Mammary epithelial cell (primary cell): ENCODE measurements at regions not wholly inside any gene's neighbourhood (a gene's known extent, or its start where the extent isn't known, plus 50 kb on each side); places are given as distances from the start of the nearest gene placed in this dataset.

Experiments used
- EZH2 ChIP-seq: IDR thresholded peaks from 2 replicates; pipeline ENCODE4 v1.6.1; 2012; ENCODE audit warnings: low read length, inconsistent platforms, borderline replicate concordance
- TF ChIP-seq, protein P1 (sequence below), 2 donors: IDR thresholded peaks in 1 of 2; conservative IDR thresholded peaks in 1 of 2; 2 replicates each; pipeline ENCODE4 v1.5.1; 2011 to 2012; ENCODE audit warnings: inconsistent platforms in 2 of 2, low read length in 2 of 2, mild to moderate bottlenecking in 2 of 2, control low read depth in 1 of 2, low read depth in 1 of 2; ENCODE audit not compliant: insufficient read depth in 1 of 2; ENCODE audit errors: extremely low read depth in 1 of 2

DNA sequence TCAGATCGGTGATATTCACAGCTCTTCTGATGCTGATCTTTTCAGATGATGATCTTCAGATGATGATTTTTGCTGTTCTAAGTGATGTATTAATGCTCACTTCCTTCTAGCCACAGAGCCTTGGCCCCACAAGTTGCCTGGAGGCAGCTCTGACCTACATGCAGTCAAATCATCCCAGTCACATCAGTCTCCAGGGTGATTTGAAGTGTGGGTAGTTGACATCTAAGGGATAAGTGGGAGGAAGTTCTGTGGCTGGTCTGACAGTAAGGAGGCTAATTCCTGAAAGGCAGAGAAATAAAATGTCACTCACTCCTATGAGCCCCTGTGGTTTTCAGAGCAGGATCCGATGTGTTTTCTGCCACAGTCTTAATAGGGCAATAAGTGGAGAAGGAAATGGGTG, 79.8 kb upstream of the RPL34 start:
- TF ChIP-seq, protein P1, sequence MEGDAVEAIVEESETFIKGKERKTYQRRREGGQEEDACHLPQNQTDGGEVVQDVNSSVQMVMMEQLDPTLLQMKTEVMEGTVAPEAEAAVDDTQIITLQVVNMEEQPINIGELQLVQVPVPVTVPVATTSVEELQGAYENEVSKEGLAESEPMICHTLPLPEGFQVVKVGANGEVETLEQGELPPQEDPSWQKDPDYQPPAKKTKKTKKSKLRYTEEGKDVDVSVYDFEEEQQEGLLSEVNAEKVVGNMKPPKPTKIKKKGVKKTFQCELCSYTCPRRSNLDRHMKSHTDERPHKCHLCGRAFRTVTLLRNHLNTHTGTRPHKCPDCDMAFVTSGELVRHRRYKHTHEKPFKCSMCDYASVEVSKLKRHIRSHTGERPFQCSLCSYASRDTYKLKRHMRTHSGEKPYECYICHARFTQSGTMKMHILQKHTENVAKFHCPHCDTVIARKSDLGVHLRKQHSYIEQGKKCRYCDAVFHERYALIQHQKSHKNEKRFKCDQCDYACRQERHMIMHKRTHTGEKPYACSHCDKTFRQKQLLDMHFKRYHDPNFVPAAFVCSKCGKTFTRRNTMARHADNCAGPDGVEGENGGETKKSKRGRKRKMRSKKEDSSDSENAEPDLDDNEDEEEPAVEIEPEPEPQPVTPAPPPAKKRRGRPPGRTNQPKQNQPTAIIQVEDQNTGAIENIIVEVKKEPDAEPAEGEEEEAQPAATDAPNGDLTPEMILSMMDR (conservative IDR thresholded peaks at IDR 0.05 in 1 of 2, IDR thresholded peaks at IDR 0.05 in 1 of 2; ENCODE audit: extremely low read depth in 1 of 2, insufficient read depth in 1 of 2, low read depth in 1 of 2, low read length in 2 of 2) = no peak
- TF ChIP-seq EZH2 = no peak
